ENCODE measurements at regions not wholly inside any gene's neighbourhood (a gene's known extent, or its start where the extent isn't known, plus 50 kb on each side); places are given as distances from the start of the nearest gene placed in this dataset.

DNA sequence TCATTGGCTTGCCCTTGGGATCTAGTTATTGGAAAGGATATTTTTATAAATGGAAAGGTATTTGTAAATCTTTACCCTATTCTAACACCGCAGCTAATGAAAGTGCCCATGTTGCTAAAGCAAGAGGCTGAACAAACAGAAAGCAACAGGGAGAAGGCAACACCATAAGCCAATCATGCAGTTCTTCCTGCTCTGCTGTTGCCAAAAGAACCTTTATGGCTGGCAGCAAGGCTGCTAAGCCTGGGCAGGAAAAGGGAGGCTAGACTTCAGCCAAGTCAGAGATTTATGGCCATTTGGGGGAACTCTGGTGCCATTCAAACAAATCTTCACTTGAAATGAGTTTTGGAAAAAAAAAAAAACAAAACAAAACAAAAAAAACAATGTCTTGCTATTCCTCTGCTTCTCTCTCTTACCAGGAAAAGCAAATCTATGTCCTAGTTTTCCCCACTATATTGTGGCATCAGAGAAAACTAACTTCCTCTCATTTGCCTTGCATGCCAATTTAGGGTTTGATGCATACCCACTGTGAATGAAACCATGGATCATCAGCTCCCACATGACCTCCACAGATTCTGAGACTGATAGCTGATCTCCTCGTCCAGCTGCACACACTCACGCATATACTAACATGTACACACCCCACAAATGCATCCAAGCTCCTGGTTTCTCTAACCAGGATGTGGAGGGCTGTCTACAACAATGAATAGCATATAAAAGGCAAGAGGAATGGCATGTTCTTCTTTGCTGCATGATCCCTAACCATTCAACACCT is 179.3 kb downstream of the C1D start:
- H3K4me3 ChIP-seq (replicated peaks in 1 of 2; ENCODE audit: low read depth in 1 of 2, low read length in 2 of 2): no peak overlapping the region
- H3K9me2 ChIP-seq (ENCODE audit: insufficient read depth): no peaks in the 10 kb centered on the region
- CTCF ChIA-PET: no interaction called here
- H3K9ac ChIP-seq (ENCODE audit: low read length): no peak overlapping the region
- BruUV-seq (replicated peaks): no TSS peak
- intact Hi-C loops (cut with micrococcal nuclease): no loop called here
- H3K79me2 ChIP-seq (ENCODE audit: insufficient read depth, low read length): no peaks in the 10 kb centered on the region
- ATAC-seq (no peak), DNase-seq (ENCODE audit: low read depth, low spot score) (no peak)
- H3K27ac ChIP-seq (ENCODE audit: low read depth, low read length): no peak overlapping the region
- H3K9me3 ChIP-seq (ENCODE audit: control insufficient read depth in 1 of 2, insufficient read depth in 1 of 2, low read depth in 1 of 2, low read length in 2 of 2): no peaks in the 10 kb centered on the region
- no peaks in the 10 kb centered on the region for H3K4me1 ChIP-seq (ENCODE audit: control insufficient read depth in 1 of 2, insufficient read depth in 2 of 2, low read length in 2 of 2)
- H3K36me3 ChIP-seq (ENCODE audit: control insufficient read depth in 1 of 2, insufficient read depth in 2 of 2, low read length in 2 of 2): no peaks in the 10 kb centered on the region
- H3K27me3 ChIP-seq (ENCODE audit: insufficient read depth, low read length): peaks cover 13% of the 10 kb centered on the region; the same call in 1 of the 2 replicates
- H3K4me2 ChIP-seq (ENCODE audit: low read length): no peak overlapping the region
- RAD21 ChIA-PET (ENCODE audit: low non-redundant PET in 1 of 2, low total read pairs in 2 of 2, uncharacterized antibody in 2 of 2, unreplicated experiment in 2 of 2): no interaction called here
- H4K20me1 ChIP-seq (ENCODE audit: insufficient read depth): no peaks in the 10 kb centered on the region
- POLR2A ChIA-PET: no interaction called here
- TF ChIP-seq POLR2A (IDR thresholded peaks at IDR 0.05; ENCODE audit: borderline replicate concordance, extremely low read depth, insufficient read depth, insufficient read length): no peak
- TF ChIP-seq EZH2 (IDR thresholded peaks at IDR 0.05): no peak
- no peak for TF ChIP-seq EGR1 (IDR thresholded peaks at IDR 0.05; ENCODE audit: low read depth)
- no peak for TF ChIP-seq RAD21 (IDR thresholded peaks at IDR 0.05; ENCODE audit: low read depth)
- no peak for TF ChIP-seq ELF1 (IDR thresholded peaks at IDR 0.05; ENCODE audit: borderline replicate concordance, low read depth)
- TF ChIP-seq JUND (IDR thresholded peaks at IDR 0.05): no peak
- TF ChIP-seq FOSL1 (IDR thresholded peaks at IDR 0.05; ENCODE audit: low read depth): no peak
- TF ChIP-seq, protein P1, sequence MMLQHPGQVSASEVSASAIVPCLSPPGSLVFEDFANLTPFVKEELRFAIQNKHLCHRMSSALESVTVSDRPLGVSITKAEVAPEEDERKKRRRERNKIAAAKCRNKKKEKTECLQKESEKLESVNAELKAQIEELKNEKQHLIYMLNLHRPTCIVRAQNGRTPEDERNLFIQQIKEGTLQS (IDR thresholded peaks at IDR 0.05): no peak
- no peak overlapping the region for H2AFZ ChIP-seq (ENCODE audit: low read depth, low read length, poor library complexity, severe bottlenecking)

DNA sequence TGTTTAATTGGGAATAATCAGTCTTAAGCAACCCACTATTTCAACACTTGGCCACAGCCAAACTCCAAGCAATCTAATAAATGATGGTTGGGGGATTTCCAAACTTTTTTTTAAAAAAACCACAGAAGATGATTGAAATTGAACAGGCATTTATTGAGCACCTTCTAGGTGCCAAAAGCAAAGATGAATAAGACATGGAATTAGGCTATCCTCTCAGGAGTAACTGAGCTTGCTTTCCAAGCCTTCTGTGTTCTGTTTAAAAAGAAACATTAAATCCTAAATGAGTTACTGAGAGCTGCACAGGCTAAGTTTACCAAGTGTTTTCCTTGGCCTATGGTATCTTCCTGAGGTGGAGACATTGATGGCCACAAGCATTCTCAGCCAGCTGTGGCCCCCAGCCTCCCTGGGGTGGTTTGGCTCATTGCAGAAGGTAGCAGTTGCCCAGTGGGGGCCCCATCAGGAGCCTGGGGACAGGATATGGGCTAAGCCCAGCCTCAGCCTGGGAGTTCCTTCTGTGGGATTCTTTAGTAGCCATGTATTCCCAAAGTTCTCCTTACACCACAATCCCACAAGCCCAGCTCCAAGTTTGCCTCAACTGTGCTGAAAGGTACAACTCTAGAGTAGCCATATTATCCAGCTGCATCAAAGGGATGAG is 174.3 kb downstream of the C1D start:
- BruUV-seq (replicated peaks): no TSS peak
- H4K20me1 ChIP-seq (ENCODE audit: insufficient read depth): no peaks in the 10 kb centered on the region
- ATAC-seq (no peak), DNase-seq (ENCODE audit: low read depth, low spot score) (no peak)
- no peak overlapping the region for H3K27ac ChIP-seq (ENCODE audit: low read depth, low read length)
- peaks cover 11% of the 10 kb centered on the region for H3K27me3 ChIP-seq (ENCODE audit: insufficient read depth, low read length)
- H3K36me3 ChIP-seq (ENCODE audit: control insufficient read depth in 1 of 2, insufficient read depth in 2 of 2, low read length in 2 of 2): no peaks in the 10 kb centered on the region
- H3K9me3 ChIP-seq (ENCODE audit: control insufficient read depth in 1 of 2, insufficient read depth in 1 of 2, low read depth in 1 of 2, low read length in 2 of 2): no peaks in the 10 kb centered on the region
- H3K9me2 ChIP-seq (ENCODE audit: insufficient read depth): no peaks in the 10 kb centered on the region
- no peak overlapping the region for H3K9ac ChIP-seq (ENCODE audit: low read length)
- POLR2A ChIA-PET: no interaction called here
- CTCF ChIA-PET: no interaction called here
- no peak overlapping the region for H2AFZ ChIP-seq (ENCODE audit: low read depth, low read length, poor library complexity, severe bottlenecking)
- no peaks in the 10 kb centered on the region for H3K4me1 ChIP-seq (ENCODE audit: control insufficient read depth in 1 of 2, insufficient read depth in 2 of 2, low read length in 2 of 2)
- H3K4me2 ChIP-seq (ENCODE audit: low read length): no peak overlapping the region
- H3K79me2 ChIP-seq (ENCODE audit: insufficient read depth, low read length): no peaks in the 10 kb centered on the region
- H3K4me3 ChIP-seq (replicated peaks in 1 of 2; ENCODE audit: low read depth in 1 of 2, low read length in 2 of 2): no peak overlapping the region
- RAD21 ChIA-PET (ENCODE audit: low non-redundant PET in 1 of 2, low total read pairs in 2 of 2, uncharacterized antibody in 2 of 2, unreplicated experiment in 2 of 2): no interaction called here
- intact Hi-C loops (cut with micrococcal nuclease): no loop called here
- TF ChIP-seq, protein P2, sequence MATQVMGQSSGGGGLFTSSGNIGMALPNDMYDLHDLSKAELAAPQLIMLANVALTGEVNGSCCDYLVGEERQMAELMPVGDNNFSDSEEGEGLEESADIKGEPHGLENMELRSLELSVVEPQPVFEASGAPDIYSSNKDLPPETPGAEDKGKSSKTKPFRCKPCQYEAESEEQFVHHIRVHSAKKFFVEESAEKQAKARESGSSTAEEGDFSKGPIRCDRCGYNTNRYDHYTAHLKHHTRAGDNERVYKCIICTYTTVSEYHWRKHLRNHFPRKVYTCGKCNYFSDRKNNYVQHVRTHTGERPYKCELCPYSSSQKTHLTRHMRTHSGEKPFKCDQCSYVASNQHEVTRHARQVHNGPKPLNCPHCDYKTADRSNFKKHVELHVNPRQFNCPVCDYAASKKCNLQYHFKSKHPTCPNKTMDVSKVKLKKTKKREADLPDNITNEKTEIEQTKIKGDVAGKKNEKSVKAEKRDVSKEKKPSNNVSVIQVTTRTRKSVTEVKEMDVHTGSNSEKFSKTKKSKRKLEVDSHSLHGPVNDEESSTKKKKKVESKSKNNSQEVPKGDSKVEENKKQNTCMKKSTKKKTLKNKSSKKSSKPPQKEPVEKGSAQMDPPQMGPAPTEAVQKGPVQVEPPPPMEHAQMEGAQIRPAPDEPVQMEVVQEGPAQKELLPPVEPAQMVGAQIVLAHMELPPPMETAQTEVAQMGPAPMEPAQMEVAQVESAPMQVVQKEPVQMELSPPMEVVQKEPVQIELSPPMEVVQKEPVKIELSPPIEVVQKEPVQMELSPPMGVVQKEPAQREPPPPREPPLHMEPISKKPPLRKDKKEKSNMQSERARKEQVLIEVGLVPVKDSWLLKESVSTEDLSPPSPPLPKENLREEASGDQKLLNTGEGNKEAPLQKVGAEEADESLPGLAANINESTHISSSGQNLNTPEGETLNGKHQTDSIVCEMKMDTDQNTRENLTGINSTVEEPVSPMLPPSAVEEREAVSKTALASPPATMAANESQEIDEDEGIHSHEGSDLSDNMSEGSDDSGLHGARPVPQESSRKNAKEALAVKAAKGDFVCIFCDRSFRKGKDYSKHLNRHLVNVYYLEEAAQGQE (IDR thresholded peaks at IDR 0.05; ENCODE audit: low read depth): no peak
- TF ChIP-seq POLR2AphosphoS5 (IDR thresholded peaks at IDR 0.05; ENCODE audit: low read depth, low read length): no peak
- no peak for TF ChIP-seq ELF1 (IDR thresholded peaks at IDR 0.05; ENCODE audit: borderline replicate concordance, low read depth)
- TF ChIP-seq SIN3A (IDR thresholded peaks at IDR 0.05; ENCODE audit: low read depth): no peak
- TF ChIP-seq SP1 (IDR thresholded peaks at IDR 0.05; ENCODE audit: low read depth): no peak
- TF ChIP-seq EZH2phosphoT487 (IDR thresholded peaks at IDR 0.05; ENCODE audit: borderline replicate concordance): no peak
- TF ChIP-seq EZH2 (IDR thresholded peaks at IDR 0.05): no peak
- no peak for TF ChIP-seq CEBPB (IDR thresholded peaks at IDR 0.05; ENCODE audit: low read depth)
- no peak for TF ChIP-seq SRF (IDR thresholded peaks at IDR 0.05; ENCODE audit: low read depth)
- TF ChIP-seq EGR1 (IDR thresholded peaks at IDR 0.05; ENCODE audit: low read depth): no peak
- TF ChIP-seq, protein P1 (IDR thresholded peaks at IDR 0.05): no peak
- TF ChIP-seq YY1 (IDR thresholded peaks at IDR 0.05; ENCODE audit: extremely low read depth, insufficient replicate concordance, low read depth, low read length): no peak
- TF ChIP-seq CBX3 (IDR thresholded peaks at IDR 0.05; ENCODE audit: low read depth): no peak
- TF ChIP-seq RAD21 (IDR thresholded peaks at IDR 0.05; ENCODE audit: low read depth): no peak
- TF ChIP-seq ZFX (IDR thresholded peaks at IDR 0.05): no peak
- no peak for TF ChIP-seq JUND (IDR thresholded peaks at IDR 0.05)

Data from HCT116 (cell line).